ENCODE measurements at regions not wholly inside any gene's neighbourhood (a gene's known extent, or its start where the extent isn't known, plus 50 kb on each side); places are given as distances from the start of the nearest gene placed in this dataset.

DNA sequence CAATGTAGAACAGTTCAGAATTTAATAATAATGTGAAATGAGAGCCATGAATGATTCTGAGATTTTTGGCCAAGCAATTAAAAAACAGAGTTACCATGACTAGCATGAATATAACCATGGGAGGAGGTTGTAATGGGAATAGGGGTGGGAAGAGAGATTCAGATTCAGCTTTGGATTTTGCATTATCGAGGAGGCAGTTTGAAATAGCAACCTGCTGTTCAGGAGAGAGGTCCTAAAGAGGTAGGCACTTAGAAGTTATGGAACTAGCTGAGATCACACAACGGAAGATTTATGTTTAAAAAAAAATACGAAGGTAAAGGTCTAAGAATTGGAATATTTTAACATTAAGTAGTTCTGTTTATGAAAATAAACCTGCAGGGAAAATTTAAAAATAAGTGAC, 124.4 kb upstream of the TECRL start:
- TF ChIP-seq POLR2A (IDR thresholded peaks at IDR 0.05) = no peak
- TF ChIP-seq, protein P1, sequence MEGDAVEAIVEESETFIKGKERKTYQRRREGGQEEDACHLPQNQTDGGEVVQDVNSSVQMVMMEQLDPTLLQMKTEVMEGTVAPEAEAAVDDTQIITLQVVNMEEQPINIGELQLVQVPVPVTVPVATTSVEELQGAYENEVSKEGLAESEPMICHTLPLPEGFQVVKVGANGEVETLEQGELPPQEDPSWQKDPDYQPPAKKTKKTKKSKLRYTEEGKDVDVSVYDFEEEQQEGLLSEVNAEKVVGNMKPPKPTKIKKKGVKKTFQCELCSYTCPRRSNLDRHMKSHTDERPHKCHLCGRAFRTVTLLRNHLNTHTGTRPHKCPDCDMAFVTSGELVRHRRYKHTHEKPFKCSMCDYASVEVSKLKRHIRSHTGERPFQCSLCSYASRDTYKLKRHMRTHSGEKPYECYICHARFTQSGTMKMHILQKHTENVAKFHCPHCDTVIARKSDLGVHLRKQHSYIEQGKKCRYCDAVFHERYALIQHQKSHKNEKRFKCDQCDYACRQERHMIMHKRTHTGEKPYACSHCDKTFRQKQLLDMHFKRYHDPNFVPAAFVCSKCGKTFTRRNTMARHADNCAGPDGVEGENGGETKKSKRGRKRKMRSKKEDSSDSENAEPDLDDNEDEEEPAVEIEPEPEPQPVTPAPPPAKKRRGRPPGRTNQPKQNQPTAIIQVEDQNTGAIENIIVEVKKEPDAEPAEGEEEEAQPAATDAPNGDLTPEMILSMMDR (IDR thresholded peaks at IDR 0.05) = no peak
- TF ChIP-seq EP300 (IDR thresholded peaks at IDR 0.05) = no peak
